ENCODE measurements at regions not wholly inside any gene's neighbourhood (a gene's known extent, or its start where the extent isn't known, plus 50 kb on each side); places are given as distances from the start of the nearest gene placed in this dataset.

GRCh38 chr2:133668547-133668946 is 100.3 kb upstream of the NCKAP5 start:
- H3K27me3 Mint-ChIP-seq (ENCODE audit: insufficient read depth), result peaks cover 24% of the 10 kb centered on the region
- Histone ChIP-seq H3K4me3 (ENCODE audit: low read length) (no peak overlapping the region), H3K9ac (ENCODE audit: extremely low read depth, low read length, poor library complexity, severe bottlenecking) (no peak overlapping the region), H3K27me3 (ENCODE audit: control insufficient read depth, insufficient read depth, low read length, poor library complexity, severe bottlenecking) (peaks cover 19% of the 10 kb centered on the region), H3K36me3 (ENCODE audit: control insufficient read depth, insufficient read depth, low read length) (no peaks in the 10 kb centered on the region), H3K27ac (ENCODE audit: low read depth, low read length) (no peak overlapping the region), H3K4me1 (ENCODE audit: control insufficient read depth, insufficient read depth, low read length) (no peaks in the 10 kb centered on the region), H3K9me3 (ENCODE audit: control insufficient read depth, low read length) (peaks cover 12% of the 10 kb centered on the region)
- 80% methylated on average over 1 of the region's 2 CpGs; no CpG with 5 or more reads in 1 of the 2 experiments for WGBS, 2 experiments (ENCODE audit: insufficient coverage in 1 of 2, insufficient read length in 1 of 2)
- DNase-seq, result no peak
- TF ChIP-seq CTCF (conservative IDR thresholded peaks at IDR 0.05), result no peak
- no peaks in the 10 kb centered on the region for H3K36me3 Mint-ChIP-seq (ENCODE audit: low read depth)
- H3K27ac Mint-ChIP-seq, result no peak overlapping the region
- no peaks in the 10 kb centered on the region for H3K4me1 Mint-ChIP-seq
- peaks cover 2% of the 10 kb centered on the region for H3K9me3 Mint-ChIP-seq
- no peak overlapping the region for H3K4me3 Mint-ChIP-seq

- Mint-ChIP-seq H3K36me3 (ENCODE audit: low read depth) (no peaks in the 10 kb centered on the region), H3K4me1 (peaks cover 28% of the 10 kb centered on the region), H3K4me3 (no peak overlapping the region), H3K27me3 (ENCODE audit: insufficient read depth) (peaks cover 47% of the 10 kb centered on the region), H3K9me3 (peaks cover 2% of the 10 kb centered on the region), H3K27ac (no peak overlapping the region)
- Histone ChIP-seq H3K4me3 (ENCODE audit: low read length) (no peak overlapping the region), H3K27ac (ENCODE audit: low read depth, low read length) (peak overlapping the region; percentile 98), H3K4me1 (ENCODE audit: control insufficient read depth, insufficient read depth, low read length) (peaks cover 8% of the 10 kb centered on the region), H3K27me3 (ENCODE audit: control insufficient read depth, insufficient read depth, low read length, poor library complexity, severe bottlenecking) (peaks cover 53% of the 10 kb centered on the region), H3K9me3 (ENCODE audit: control insufficient read depth, low read length) (peaks cover 5% of the 10 kb centered on the region), H3K36me3 (ENCODE audit: control insufficient read depth, insufficient read depth, low read length) (no peaks in the 10 kb centered on the region), H3K9ac (ENCODE audit: extremely low read depth, low read length, poor library complexity, severe bottlenecking) (no peak overlapping the region)
- WGBS, 2 experiments (ENCODE audit: insufficient coverage in 1 of 2, insufficient read length in 1 of 2), result 65 to 90% methylated on average over 4 to 6 of the region's 6 CpGs
- DNase-seq, result no peak
- TF ChIP-seq CTCF (conservative IDR thresholded peaks at IDR 0.05), result no peak
These were observed 105.1 kb upstream of the NCKAP5 start for GRCh38 chr2:133673305-133673905.

- Mint-ChIP-seq H3K9me3 (no peaks in the 10 kb centered on the region), H3K4me3 (no peak overlapping the region), H3K36me3 (ENCODE audit: low read depth) (no peaks in the 10 kb centered on the region), H3K4me1 (peaks cover 28% of the 10 kb centered on the region), H3K27me3 (ENCODE audit: insufficient read depth) (peaks cover 47% of the 10 kb centered on the region), H3K27ac (no peak overlapping the region)
- Histone ChIP-seq H3K9ac (ENCODE audit: extremely low read depth, low read length, poor library complexity, severe bottlenecking) (no peak overlapping the region), H3K27me3 (ENCODE audit: control insufficient read depth, insufficient read depth, low read length, poor library complexity, severe bottlenecking) (peaks cover 53% of the 10 kb centered on the region), H3K4me3 (ENCODE audit: low read length) (no peak overlapping the region), H3K36me3 (ENCODE audit: control insufficient read depth, insufficient read depth, low read length) (no peaks in the 10 kb centered on the region), H3K9me3 (ENCODE audit: control insufficient read depth, low read length) (peaks cover 2% of the 10 kb centered on the region), H3K27ac (ENCODE audit: low read depth, low read length) (peak overlapping the region; percentile 98), H3K4me1 (ENCODE audit: control insufficient read depth, insufficient read depth, low read length) (peaks cover 8% of the 10 kb centered on the region)
- no peak for TF ChIP-seq CTCF (conservative IDR thresholded peaks at IDR 0.05)
- no peak for DNase-seq
- 94 to 100% methylated on average over 1 to 4 of the region's 4 CpGs for WGBS, 2 experiments (ENCODE audit: insufficient coverage in 1 of 2, insufficient read length in 1 of 2)
These were observed 105.8 kb upstream of the NCKAP5 start for GRCh38 chr2:133674066-133674432.
